Fibroblast of peridontal ligament (primary cell): ENCODE measurements at regions not wholly inside any gene's neighbourhood (a gene's known extent, or its start where the extent isn't known, plus 50 kb on each side); places are given as distances from the start of the nearest gene placed in this dataset.

Experiments used
- DNase-seq: peaks from one replicate; pipeline ENCODE4 v3.0.0-alpha.2; 2010; ENCODE audit errors: extremely low read depth

DNA sequence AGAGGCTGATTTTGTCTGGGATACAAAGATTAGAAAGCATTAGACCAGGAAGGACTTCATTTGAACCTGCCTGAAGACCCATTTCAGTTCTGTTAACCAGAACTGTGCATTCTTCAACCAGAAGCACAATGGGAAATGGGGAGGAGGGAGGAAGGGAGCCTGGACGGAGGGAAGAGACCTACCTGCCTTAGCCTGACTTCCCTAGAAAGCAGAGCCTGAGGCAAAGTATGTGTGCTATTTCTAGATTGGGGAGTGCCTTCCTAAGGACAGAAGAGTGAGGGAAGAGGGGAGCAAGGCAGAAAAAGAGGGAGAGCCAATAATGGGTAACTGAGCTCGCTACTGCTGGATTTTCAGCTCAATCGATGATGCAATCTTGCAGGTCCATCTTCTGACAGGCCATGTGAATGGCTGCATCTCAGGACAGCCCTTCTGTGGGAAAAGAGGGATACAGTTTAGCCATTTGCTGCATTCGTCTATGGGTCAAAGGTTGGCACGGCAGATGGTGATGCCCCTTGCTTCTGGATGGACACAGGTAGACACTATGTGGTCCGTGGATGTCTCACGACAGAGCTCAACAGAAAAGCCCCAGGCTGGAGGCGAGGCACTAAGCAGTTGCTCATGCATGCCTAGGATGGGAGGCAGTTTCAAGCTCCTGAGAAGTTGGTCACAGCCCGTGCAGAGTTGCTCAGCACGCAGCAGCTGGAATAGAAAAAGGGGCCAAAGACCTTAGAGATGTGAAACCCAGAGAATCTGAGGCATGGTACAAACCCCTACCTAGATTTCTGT, 78.8 kb upstream of the UBL3 start:
- no peak for DNase-seq

DNA sequence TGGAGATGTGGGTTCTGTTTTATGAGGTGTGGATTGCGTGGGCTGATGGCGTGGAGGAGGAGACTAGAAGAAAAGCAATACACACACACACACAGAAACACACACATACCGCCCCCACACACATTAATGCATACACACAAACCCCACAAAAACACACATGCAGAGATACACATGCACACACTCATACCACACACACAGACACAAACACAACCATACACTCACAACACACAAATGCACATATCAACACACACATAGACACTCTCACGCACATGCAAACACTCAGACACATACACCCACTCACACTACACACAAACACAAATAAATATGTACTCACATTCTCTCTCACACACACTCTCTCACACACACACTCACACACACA, 75.7 kb upstream of the UBL3 start:
- no peak for DNase-seq

DNA sequence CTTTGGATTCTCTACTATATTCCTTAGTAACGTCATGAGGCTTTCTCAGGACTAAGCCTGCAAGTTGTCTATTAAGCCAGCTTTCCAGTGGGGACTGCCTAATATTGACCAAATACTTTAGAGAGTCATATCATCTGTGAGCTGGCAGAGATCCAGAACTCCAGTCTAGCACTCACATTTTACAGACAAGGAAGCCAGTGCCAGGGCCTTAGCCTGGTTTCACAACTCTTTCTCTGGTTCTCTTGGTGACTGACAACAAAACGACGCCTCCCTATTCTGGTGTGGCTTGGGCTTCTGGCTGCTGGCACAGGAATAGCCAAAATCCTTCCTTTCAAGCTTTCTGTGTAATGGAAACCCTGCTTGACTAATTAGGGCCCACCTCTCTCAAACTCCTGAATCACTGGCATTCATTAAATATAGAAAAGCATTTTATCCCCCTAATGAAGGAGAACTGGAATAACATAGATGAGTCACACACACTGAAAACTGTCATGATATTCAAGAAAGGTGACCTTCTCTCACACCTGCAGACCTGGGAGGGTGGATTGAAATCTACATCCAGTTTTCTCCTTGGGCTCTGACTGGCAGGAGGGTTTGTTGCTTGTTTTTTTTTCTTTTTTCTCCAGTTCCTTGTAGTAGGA, 75.2 kb upstream of the UBL3 start:
- peak; percentile 78 for DNase-seq

DNA sequence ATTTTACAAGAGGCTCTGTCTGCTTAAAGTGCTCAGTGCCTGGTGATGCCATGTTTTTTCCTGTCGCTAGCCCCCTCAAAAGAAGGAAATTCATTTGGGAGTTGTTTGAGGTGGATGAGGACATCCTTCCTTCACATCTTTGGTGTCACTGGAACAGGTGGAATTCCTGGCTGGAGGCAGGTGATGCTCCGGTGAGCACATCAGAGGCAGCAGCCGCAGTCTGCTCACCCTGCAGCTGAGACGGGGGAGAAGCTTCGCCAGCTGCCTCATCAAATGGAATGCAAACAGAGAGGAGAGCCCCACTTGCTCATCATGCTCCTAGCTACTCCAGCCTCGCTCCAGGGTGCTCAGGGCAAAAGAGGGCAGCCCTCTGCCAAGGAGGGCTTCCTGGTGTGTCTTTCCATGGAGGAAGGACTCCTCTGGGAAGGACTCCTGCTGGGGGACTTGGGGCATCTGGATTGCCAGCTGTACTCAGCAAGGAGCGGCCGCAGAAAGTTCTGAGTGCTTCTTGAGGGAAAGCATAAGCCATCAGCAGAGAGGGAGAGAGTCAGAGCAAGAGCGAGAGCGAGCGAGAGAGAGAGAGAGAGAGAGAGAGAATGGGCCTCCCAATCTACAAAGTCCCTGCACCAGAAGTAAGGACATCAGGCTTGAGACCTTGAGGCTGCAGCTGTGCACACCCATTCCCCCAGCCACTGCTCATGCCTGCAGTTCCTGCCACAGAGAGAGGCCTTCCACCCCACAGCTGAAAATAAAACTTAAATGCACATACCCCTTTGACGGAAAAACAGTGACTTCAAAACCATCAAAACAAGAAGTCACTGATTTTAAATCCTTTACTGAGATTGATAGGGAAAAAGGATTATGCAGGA, 74.3 kb upstream of the UBL3 start:
- DNase-seq, result peak; percentile 52

DNA sequence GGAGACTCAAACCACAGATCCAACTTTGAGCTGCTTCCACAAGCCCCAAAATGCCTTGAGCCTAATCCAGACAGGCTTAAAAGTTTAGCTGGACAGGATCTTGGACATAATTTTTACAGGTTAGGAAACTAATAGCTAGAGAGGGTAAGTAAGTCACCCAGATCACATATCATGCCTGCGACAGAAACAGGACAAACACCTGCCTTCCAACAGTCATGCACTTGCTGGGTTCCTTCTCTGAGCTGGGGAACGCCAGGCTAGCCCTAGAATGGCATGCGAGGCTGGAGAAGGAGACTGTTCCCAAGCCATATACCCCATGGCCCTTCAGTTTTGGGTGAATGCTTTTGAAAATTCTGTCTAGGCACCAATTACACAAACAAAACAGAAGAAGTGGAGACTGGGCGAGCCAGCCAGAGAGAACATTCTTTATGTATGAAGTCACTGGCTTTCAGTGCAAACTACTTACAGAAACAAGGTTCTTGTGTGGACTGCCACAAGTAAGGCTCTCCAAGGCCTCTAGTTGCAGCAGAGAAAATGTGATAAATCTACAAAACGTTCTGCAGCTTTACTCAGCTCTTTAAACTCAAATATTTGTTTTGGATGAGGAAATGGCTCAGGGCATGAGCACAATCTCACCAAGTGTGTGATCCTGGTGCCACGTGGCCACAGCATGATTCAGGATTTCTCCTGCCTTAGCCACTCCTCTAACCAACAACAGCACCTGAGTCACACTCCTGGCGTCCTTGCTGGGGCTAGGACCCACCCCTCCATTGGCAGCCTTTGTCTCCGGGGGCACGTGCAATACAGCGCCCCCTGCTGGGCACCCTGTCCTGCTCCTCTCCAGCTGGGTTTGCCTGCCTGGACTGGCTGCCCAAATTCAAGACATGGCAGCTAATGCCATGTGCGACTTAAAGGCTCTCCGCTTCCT, 73.4 kb upstream of the UBL3 start:
- peak; percentile 95 for DNase-seq

DNA sequence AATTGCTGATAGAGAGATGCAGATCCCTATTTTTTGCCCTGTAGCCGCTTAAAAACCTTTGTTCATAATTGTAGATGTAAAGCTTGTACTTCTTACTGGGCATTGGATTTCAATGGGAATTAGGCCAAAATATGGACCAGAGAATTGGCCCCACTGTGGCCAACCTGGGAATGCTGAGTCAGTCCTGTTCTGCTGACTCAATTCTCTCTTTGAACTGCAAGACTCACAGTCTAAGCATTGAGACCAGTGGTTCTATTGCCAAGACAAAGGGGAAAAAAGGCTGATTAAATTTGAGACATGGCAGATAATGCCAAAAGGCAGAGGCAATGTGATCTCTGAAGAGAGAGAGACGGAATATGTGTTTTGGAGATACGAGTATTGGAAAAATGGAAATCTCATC, 72.5 kb upstream of the UBL3 start:
- DNase-seq, result peak; percentile 67

DNA sequence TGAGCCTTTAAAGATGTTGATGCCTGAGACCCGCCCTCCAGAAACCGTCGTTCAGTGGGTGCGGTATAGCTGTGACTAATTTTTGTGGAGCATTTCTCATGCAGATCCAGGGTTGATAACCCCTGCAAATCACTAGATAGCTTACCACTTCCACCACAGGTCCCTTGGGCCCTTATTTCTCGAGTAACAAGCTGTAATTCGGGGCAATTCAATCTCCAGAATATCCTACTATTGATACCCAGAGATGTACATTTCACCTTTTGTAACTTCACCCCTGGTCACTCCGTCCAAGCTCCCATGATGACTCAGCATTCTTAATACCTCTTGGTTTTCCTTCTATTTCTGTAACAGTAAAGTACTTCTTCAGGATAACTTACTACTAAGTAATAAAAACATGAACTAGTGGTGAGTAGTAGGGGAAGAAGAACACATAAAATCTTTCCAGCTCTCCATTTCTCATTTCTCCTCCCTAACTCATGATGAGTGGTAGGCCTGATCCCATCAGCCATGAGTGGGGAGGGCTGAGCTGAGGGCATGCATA, 71.9 kb upstream of the UBL3 start:
- DNase-seq, result peak; percentile 35

DNA sequence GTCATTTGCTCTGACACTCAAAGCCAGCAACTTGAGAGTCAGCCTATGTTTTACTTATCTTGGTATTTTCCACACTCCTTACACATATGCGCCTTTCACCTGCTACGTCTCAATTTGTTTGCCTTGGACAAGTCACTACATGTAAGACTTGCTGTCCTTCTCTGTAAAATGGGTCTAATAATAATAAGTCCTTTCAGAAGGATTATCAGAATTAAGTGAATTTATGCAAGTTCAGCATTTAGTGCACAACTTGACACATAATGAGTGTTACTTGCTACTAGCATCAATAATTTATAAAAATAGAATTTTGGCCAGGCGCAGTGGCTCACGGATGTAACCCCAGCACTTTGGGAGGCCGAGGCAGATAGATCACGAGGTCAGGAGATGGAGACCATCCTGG, 71.1 kb upstream of the UBL3 start:
- DNase-seq, result no peak

DNA sequence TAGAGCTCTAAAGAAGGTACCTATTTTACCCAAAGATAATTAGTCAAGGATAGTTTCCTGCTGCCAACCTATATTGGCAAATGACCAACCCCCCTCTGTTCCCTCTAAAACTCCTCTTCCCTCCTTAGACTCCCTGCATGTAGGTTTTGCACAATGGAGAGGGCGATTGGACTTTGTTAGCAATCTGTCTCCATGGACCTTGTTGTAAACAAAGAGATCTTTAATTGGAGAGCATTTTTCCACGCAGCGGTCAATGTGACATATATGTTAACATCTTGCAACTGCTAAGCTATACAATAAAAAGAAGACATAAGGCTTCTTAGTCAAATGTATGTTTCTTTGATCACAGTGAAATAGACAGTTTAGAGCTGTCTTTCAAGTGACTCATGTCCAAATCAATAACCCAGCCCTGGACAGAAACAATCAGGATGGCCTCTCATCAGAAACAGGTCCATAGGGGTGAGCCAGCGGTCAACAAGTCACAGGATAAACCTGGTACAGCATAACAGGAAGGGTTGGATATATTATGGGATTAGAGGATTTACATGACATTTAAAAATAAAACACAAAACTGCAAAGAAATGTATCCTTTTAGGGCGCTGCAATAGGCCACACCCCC, 69.7 kb upstream of the UBL3 start:
- DNase-seq, result no peak

DNA sequence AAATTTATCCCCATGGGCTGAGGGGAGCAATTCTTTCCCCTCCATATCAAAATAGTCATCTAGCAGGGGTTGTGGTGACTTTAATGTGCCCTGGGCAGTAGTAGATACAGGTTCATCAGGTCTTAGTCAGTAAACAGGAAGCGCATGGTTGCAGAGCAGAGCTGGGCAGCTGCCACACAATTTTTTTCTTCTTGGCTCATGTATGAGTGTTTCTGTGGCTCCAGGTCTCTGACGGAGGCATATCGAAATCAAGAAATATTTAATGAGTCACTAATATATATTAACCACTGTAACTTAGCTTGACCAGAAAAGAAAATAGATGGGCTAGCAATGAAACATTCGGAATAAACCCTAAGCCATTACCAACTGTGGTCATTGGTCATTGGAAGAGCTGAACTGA, 68.4 kb upstream of the UBL3 start:
- DNase-seq, result no peak

DNA sequence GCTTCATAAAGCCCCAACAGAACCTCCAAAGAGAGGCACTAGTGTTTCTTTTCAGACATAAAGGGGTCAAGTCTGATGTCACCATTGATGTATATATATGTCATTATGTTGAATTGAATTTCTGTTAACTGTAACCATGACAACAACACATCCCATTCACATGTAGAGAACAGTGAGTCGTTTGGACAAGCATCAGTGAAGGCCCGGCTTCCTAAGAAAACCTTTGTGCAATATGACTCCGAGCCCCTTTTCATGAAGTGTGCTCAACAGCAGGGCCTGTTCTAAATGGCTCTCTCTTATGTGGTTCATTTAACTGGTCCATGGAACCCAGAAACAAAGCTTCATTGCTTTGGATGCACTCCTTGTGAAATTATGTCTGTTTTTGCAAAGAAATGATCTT, 67.2 kb upstream of the UBL3 start:
- DNase-seq, result no peak

DNA sequence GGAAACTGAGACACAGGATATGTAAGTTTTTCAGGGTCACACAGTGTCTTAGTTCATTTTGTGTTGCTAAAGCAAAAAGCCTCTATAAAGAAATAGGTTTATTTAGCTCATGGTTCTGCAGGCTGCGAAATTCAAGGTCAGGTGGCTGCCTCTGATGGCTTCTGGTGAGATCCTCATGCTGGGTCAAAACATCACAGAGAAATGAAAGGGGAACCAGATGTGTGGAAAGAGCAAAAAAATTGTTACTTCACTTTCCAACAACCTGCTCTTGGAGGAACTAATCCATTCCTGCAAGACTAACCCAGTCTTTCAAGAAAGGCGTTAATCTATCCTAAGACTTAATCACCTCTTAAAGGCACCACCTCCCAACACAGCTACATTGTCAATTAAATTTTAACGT, 64.2 kb upstream of the UBL3 start:
- no peak for DNase-seq

DNA sequence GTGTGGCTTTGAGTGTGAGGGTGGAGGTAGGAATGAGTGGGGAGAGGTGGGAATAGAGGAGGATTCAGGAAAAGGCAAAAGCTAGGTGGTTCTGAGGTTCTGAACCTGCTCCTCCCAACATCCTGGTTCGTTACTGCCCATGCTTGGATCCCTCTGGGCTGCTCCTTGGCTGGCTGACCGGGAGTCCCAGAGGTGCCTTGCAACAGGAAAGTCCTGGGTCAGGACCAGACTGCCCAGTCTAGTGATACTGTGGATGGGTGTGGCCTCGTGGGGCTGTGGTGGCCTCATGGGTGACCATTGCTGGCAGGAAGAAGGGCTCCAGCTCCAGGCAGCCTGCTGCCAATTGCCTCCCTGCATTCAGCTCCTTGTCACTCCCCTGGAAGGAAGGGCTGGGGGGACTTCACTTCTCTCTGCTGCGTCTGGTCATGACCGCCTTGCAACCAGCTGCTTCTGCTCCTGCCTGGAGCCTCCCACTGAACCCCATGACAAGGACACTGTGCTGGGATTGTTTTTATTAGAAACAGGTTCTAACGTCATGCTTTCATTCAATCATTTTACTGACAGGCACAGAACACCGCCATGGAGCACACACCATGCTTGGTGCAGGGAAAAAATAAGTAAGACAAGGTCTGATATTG, 61.5 kb upstream of the UBL3 start:
- DNase-seq, result no peak

DNA sequence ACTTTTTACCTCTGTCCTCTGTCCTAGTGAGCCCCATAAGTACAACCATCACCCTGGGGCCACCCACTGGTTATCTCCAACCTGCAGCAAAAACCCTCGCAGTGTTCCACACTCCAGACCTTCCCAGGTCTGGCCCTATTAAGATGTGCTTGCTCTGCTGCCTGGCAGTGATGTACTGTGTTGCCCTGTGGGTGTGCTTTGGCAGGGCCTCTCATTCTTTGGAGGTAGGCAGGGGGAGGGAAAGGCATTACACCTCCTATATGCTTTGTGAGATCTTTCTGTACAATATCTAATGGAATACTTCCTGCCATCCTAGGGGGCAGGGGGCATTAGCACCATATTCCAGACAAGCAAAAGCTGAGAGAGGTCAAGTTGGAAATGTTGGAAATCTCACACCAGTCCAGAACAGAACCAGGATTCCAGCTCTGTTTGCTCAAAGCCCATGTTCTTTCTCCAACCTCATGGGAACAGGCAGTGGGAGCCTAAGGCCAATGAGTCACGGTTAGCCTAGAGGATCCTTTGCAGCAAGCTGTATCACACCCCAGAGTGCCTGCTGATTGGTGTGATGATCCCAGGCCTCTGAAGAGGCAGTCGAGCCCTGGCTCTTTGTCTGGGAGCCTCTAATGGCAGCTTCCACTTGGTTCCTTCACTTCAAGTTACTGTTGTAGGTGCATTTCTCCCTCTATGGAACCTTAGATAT, 59.7 kb upstream of the UBL3 start:
- DNase-seq, result peak; percentile 63

DNA sequence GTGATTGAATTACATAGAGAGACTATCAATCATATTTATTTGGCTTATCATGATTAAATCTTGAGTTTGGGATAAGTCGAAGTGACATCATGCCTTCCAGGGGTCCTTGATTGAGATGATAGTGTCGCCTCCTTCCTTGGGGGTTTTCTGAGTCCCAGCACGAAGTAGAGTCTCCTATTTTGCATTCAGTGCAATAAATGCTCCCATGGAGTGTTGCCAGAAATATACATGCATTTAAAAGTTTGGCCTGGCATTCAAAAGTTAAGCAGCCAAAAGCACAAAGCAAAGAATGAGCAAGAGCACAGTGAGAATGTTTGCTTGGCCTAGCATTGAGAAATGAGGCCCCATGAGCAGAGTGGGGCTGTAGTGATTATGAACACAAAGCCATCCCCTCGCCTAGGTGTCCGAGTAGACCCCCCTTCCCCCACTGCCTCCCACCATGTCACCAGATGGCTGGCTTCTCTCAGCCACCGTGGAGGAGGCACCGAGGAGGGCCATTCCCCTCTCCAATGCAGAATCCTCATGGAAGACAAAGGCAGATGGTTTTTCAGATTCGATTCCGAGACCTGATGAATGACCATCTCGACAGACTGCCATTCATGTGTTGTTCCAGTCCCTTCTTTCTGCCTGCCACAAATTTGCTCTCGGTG, 58.8 kb upstream of the UBL3 start:
- no peak for DNase-seq

DNA sequence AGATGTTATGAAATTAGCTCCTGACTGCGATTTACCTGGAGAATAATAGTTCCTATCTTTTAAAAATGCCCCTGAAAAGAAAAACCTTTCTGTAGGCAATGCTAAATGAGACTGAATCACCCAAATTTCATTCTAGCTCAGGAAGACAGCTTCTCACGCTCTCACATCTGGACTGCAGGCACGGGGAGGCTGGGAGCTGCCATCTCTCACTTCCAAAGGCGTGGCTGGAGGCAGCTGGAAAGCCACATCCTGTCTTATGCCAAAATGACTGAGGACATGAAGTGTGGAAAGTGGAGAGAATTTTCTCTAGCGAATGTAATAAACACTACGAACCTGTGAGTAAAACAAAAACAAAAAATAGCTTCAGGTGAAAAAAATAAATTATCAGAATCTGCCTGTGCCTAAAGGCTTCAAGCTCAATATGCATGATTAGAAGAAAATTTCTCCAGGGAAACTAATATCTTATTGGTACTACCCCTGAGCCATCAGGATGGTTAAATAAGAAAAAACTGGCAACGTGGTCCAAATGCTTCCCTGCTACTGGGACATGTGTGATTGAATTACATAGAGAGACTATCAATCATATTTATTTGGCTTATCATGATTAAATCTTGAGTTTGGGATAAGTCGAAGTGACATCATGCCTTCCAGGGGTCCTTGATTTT, 58.1 kb upstream of the UBL3 start:
- peak; percentile 55 for DNase-seq

DNA sequence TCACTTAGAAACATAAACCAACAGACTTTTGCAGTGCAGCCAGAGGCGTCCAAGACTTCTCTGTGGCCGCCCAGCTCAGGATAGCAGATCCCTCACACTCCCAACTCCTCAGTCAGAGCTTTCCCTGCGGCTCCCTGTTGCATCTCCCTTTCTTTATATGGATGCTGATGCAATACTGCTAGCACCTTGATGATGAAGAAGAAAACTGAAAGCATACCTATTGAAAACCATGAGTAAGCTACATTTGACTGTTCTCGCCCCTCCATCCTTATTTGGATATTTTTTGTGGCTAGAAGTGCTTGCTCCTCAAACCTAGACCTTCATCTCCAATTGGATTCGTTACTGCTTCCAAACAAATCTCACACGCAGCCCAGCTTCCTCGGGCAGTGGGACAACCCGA, 57.3 kb upstream of the UBL3 start:
- DNase-seq, result no peak

DNA sequence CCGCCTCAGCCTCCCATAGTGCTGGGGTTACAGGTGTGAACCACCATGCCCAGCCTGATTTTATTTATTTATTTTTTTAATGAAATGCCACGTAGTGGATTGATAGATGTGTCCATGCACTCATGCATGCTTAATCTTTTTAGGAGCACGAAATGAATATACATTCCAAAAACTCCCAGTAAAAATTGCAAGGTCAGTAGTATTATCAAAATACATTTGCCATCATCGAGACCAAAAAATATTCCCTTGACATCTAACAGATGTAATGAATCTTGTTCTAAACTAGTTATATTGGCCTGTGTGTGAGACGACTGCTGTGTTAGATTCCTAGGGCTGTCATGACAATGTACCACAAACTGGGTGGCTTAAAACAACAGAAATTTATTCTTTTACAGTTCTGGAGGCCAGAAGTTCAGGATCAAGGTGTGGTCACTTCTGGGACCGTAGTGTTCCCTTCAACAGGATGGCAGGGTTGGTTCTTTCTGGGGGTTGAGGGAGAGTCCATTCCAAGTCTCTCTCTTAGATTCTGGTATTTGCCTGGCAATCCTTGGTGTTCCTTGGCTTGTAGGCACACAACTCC, 56.1 kb upstream of the UBL3 start:
- no peak for DNase-seq
